Breast epithelium (tissue), 4 donors: ENCODE measurements at regions not wholly inside any gene's neighbourhood (a gene's known extent, or its start where the extent isn't known, plus 50 kb on each side); places are given as distances from the start of the nearest gene placed in this dataset.

Source experiments
- DNase-seq, 2 donors: peaks; one replicate each; pipeline ENCODE4 v3.0.0-alpha.2; 2019; ENCODE audit warnings: low spot score in 2 of 2
- H3K27ac ChIP-seq, 2 donors: fragments of 200-600 bp; sonication (generic) in 1 of 2; one replicate each; pipeline ENCODE4 v1.5.1; 2016 to 2019; ENCODE audit warnings: mild to moderate bottlenecking in 1 of 2
- H3K27me3 ChIP-seq, 2 donors: fragments of 200-600 bp; sonication (generic) in 1 of 2; one replicate each; pipeline versions ENCODE4 v1.5.1 to v1.6.0; 2017 to 2019; ENCODE audit warnings: control low read depth in 1 of 2, mild to moderate bottlenecking in 1 of 2
- H3K36me3 ChIP-seq: fragments of 200-600 bp; one replicate; pipeline ENCODE4 v1.5.1; 2019
- H3K4me1 ChIP-seq, 2 donors: fragments of 200-600 bp; sonication (generic); one replicate each; pipeline ENCODE4 v1.5.1; 2016 to 2019; ENCODE audit warnings: control low read depth in 1 of 2
- H3K4me3 ChIP-seq, 3 donors: fragments of 200-600 bp; sonication (generic); 1 replicate in 2 of 3; 2 replicates in 1 of 3; pipeline ENCODE4 v1.5.1; 2016 to 2019; ENCODE audit warnings: mild to moderate bottlenecking in 3 of 3, moderate library complexity in 2 of 3
- H3K9me3 ChIP-seq, 2 donors: fragments of 200-600 bp; sonication (generic) in 1 of 2; one replicate each; pipeline ENCODE4 v1.5.1; 2016 to 2019; ENCODE audit warnings: control low read depth in 1 of 2
- CTCF ChIP-seq, 3 donors: fragments of 450-650 bp; IDR thresholded peaks; one replicate each; pipeline ENCODE4 v1.5.1; 2016 to 2017; ENCODE audit warnings: antibody characterized with exemption in 3 of 3, mild to moderate bottlenecking in 3 of 3, moderate library complexity in 3 of 3
- POLR2A ChIP-seq: fragments of 450-650 bp; IDR thresholded peaks from one replicate; pipeline ENCODE4 v1.6.1; 2016; ENCODE audit warnings: antibody characterized with exemption, mild to moderate bottlenecking, moderate library complexity
- POLR2AphosphoS5 ChIP-seq, 3 donors: sonication (generic); formaldehyde crosslinking; IDR thresholded peaks; one replicate each; pipeline ENCODE4 v1.6.1; 2017; ENCODE audit warnings: antibody characterized with exemption in 3 of 3
- intact Hi-C: fragments of 100-400 bp; cut with DNase I; formaldehyde crosslinking; loops from one replicate; pipeline ENCODE4 v1.15.1; 2023; ENCODE audit warnings: low total_unique reads

DNA sequence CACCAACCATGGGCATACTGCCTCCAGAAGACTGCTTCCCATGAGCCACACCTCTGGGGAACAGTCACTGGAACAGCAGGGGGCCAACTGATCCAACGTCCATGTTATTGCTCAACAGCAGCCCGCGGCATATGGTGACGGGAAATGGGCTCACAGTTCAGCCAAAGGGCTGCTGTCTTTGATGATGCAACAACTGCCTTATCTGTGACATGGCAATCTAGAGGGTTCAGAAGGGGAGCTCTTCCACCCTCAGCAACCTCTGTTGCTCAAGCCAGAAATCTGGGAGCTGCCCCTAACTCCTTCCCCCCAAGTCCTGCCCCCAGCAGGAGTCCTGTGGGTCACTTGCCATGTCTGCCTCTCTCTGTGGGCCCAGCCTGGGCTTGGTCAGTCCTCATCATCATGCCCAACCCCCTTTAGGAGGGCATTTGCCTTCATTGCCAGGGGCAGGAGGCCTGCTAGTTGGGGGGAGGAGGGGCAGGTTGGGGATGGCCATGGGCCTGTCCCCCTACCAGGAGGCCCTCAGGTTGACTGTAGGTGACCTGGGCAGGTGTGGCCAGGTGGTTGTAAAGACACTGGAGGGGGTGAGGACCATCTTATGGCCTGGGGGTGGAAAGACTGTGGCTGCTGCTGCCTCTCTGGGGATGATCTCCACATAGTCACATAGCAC lies 212.9 kb downstream of the CYP26B1 start:
- no peak for TF ChIP-seq CTCF (IDR thresholded peaks at IDR 0.05)
- TF ChIP-seq POLR2AphosphoS5 (IDR thresholded peaks at IDR 0.05) = peak in 2 of 3 donors; percentile 79 to 99
- no peak for TF ChIP-seq POLR2A
- Histone ChIP-seq H3K9me3 (no peaks in the 10 kb centered on the region), H3K36me3 (no peaks in the 10 kb centered on the region), H3K27ac (peak overlapping the region in 1 of 2 donors; percentile 12), H3K4me3 (no peak overlapping the region), H3K27me3 (no peaks in the 10 kb centered on the region), H3K4me1 (no peaks in the 10 kb centered on the region)
- DNase-seq = no peak
- intact Hi-C loops = no loop called here

GRCh38 chr2:71934320-71934593 lies 213.4 kb downstream of the CYP26B1 start:
- Histone ChIP-seq H3K27ac (no peak overlapping the region), H3K27me3 (no peaks in the 10 kb centered on the region), H3K9me3 (no peaks in the 10 kb centered on the region), H3K4me1 (no peaks in the 10 kb centered on the region), H3K4me3 (no peak overlapping the region), H3K36me3 (no peaks in the 10 kb centered on the region)
- intact Hi-C loops = no loop called here
- DNase-seq = no peak
- TF ChIP-seq CTCF (IDR thresholded peaks at IDR 0.05) = no peak

DNA sequence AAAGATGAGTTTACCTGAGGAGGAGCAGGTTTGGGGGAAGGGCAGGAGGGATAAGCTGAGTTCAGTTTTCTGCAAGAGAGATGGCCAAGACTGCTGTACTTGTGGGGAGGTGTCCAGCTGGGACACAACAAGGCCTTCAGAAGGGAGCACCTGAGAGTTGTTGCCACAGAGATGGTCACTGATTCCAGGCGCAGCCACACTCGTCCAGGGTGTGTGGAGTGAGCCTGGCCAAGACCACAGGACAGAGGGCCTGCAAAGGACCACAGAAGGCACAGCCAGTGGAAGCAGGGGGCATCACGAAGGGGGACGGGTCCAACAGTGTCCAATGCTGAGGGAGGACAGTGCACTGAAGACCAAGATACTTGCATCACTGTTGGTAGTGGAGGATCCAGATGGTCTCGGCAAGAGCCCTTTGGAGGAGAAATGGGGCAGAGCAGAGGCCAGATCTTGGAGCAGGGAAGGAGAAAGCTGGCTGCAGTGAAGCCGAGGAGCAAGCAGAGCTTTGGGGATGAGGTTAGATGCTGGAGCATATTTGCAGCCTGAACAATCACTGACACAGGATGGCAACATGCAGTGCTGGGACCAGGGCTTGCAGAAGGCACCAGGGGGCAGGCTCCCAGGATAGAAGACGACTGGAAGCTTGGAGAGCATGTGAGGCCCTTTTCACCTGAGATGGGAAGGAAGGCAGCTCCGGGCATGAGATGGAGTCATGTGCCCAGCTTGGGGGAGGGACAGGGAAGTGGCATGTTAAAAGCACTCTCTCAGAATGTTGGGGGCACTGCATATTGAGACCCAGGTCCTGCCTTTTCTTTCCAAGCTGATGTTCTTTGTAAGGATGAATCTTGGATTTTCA lies 214.0 kb downstream of the CYP26B1 start:
- DNase-seq = no peak

DNA sequence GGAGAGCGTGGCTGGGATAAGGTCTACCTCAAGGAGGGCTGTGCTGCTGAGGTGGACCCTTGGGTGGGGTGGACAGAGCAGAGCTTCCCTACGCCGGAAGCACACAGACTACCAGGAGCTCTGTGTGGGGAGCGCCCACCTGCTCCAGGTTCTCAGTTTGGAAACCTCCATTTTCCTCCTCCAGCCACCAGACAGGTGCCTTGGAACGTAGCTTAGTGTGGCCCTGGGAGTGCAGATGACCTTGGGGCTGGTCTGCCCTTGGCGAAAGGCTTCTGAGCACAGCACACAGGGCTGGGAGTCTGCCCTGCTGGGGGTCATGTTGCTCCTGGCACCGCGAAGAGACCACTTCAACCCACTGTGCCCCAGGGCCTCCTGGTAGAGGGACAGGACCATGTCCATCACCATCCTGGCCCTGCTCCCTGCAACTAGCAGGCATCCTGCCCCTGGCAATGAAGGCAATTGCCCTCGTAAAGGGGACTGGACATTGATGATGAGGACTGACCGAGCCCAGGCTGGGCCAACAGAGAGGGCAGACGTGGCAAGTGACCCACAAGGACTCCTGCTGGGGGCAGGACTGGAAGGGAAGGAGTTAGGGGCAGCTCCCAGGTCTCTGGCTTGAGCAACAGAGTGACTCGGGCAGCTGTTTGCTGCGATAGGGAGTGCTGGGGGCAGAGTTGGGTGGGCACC lies 214.7 kb downstream of the CYP26B1 start:
- Histone ChIP-seq H3K4me3 (no peak overlapping the region), H3K27me3 (no peaks in the 10 kb centered on the region), H3K27ac (no peak overlapping the region), H3K4me1 (no peaks in the 10 kb centered on the region), H3K36me3 (no peaks in the 10 kb centered on the region), H3K9me3 (no peaks in the 10 kb centered on the region)
- TF ChIP-seq CTCF (IDR thresholded peaks at IDR 0.05) (no peak), POLR2AphosphoS5 (IDR thresholded peaks at IDR 0.05) (no peak), POLR2A (no peak)
- no peak for DNase-seq
- intact Hi-C loops = no loop called here

More for the DNA sequence above, 214.0 kb downstream of the CYP26B1 start:
- intact Hi-C loops = no loop called here
- H3K4me1 ChIP-seq = no peaks in the 10 kb centered on the region
- H3K36me3 ChIP-seq = no peaks in the 10 kb centered on the region
- no peaks in the 10 kb centered on the region for H3K27me3 ChIP-seq
- H3K4me3 ChIP-seq = no peak overlapping the region
- H3K27ac ChIP-seq = no peak overlapping the region
- H3K9me3 ChIP-seq = no peaks in the 10 kb centered on the region
- TF ChIP-seq CTCF (IDR thresholded peaks at IDR 0.05) = no peak
